Loucy (cell line): ENCODE measurements at regions not wholly inside any gene's neighbourhood (a gene's known extent, or its start where the extent isn't known, plus 50 kb on each side); places are given as distances from the start of the nearest gene placed in this dataset.

Source experiments
- EZH2phosphoT487 ChIP-seq: fragments of 200-600 bp; IDR thresholded peaks from 2 replicates; pipeline ENCODE4 v1.6.1; 2018; ENCODE audit warnings: antibody characterized with exemption, mild to moderate bottlenecking, moderate library complexity, borderline replicate concordance
- TF ChIP-seq, protein P1 (sequence below): fragments of 200-600 bp; sonication (generic); conservative IDR thresholded peaks from 2 replicates; pipeline ENCODE4 v1.5.1; 2014; ENCODE audit warnings: mild to moderate bottlenecking, antibody characterized with exemption, low read length

DNA sequence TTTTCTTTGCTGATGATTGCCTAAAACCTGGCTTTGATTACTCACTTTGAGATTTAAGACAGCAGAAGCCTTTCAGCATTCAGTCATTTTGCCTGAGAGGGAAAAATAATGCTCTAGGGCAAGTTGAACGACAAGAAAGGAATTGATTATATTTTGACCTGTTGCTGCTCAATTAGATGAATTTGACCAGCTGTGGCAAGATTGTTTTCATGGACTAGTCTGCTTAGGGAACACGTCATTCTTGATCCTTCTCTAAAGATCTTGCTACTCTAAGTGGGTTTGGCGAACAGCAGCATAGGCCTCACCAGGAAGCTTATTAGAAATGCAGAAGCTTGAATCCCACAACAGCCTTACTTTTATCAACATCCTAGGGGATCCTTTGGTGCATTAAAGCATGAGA is 59.7 kb upstream of the PHACTR1 start:
- TF ChIP-seq, protein P1, sequence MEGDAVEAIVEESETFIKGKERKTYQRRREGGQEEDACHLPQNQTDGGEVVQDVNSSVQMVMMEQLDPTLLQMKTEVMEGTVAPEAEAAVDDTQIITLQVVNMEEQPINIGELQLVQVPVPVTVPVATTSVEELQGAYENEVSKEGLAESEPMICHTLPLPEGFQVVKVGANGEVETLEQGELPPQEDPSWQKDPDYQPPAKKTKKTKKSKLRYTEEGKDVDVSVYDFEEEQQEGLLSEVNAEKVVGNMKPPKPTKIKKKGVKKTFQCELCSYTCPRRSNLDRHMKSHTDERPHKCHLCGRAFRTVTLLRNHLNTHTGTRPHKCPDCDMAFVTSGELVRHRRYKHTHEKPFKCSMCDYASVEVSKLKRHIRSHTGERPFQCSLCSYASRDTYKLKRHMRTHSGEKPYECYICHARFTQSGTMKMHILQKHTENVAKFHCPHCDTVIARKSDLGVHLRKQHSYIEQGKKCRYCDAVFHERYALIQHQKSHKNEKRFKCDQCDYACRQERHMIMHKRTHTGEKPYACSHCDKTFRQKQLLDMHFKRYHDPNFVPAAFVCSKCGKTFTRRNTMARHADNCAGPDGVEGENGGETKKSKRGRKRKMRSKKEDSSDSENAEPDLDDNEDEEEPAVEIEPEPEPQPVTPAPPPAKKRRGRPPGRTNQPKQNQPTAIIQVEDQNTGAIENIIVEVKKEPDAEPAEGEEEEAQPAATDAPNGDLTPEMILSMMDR: no peak
- no peak for TF ChIP-seq EZH2phosphoT487
